ENCODE measurements at regions not wholly inside any gene's neighbourhood (a gene's known extent, or its start where the extent isn't known, plus 50 kb on each side); places are given as distances from the start of the nearest gene placed in this dataset.

- TF ChIP-seq CTCF (conservative IDR thresholded peaks at IDR 0.05; ENCODE audit: low read length) (no peak), EZH2phosphoT487 (IDR thresholded peaks at IDR 0.05; ENCODE audit: borderline replicate concordance) (no peak)
- no peak overlapping the region for H2AFZ ChIP-seq (ENCODE audit: low read length)
Observed at GRCh38 chr5:72013766-72014624, 93.3 kb upstream of the MAP1B start.

GRCh38 chr5:72015103-72015548, 92.1 kb upstream of the MAP1B start:
- Histone ChIP-seq H3F3A (ENCODE audit: low read depth) (no peaks in the 10 kb centered on the region), H3K27me3 (ENCODE audit: insufficient read depth, low read length, poor library complexity, severe bottlenecking) (no peaks in the 10 kb centered on the region), H3K4me3 (ENCODE audit: low read length, poor library complexity, severe bottlenecking) (no peak overlapping the region), H3K4me2 (ENCODE audit: low read depth, low read length, poor library complexity, severe bottlenecking) (no peak overlapping the region), H3K36me3 (ENCODE audit: insufficient read depth, low read length) (no peaks in the 10 kb centered on the region), H2AFZ (ENCODE audit: low read length) (peak overlapping the region; percentile 73), H4K20me1 (ENCODE audit: insufficient read depth, low read length, poor library complexity, severe bottlenecking) (no peaks in the 10 kb centered on the region), H3K9ac (ENCODE audit: low read depth, low read length, poor library complexity, severe bottlenecking) (no peak overlapping the region), H3K79me2 (ENCODE audit: insufficient read depth, low read length) (no peaks in the 10 kb centered on the region), H3K9me2 (replicated peaks; ENCODE audit: low read depth, low read length) (no peaks in the 10 kb centered on the region), H3K9me3 (ENCODE audit: insufficient read depth, low read depth, low read length) (no peaks in the 10 kb centered on the region; the same call in 1 of the 2 replicates), H3K4me1 (ENCODE audit: insufficient read depth, low read length, poor library complexity, severe bottlenecking) (no peaks in the 10 kb centered on the region)
- TF ChIP-seq CTCF (conservative IDR thresholded peaks at IDR 0.05; ENCODE audit: low read length) (no peak), EZH2phosphoT487 (IDR thresholded peaks at IDR 0.05; ENCODE audit: borderline replicate concordance) (no peak)

More at GRCh38 chr5:72013766-72014624, 93.3 kb upstream of the MAP1B start:
- Histone ChIP-seq H4K20me1 (ENCODE audit: insufficient read depth, low read length, poor library complexity, severe bottlenecking) (no peaks in the 10 kb centered on the region), H3K79me2 (ENCODE audit: insufficient read depth, low read length) (no peaks in the 10 kb centered on the region), H3K9me3 (ENCODE audit: insufficient read depth, low read depth, low read length) (no peaks in the 10 kb centered on the region; the same call in 1 of the 2 replicates), H3K27me3 (ENCODE audit: insufficient read depth, low read length, poor library complexity, severe bottlenecking) (no peaks in the 10 kb centered on the region), H3K4me1 (ENCODE audit: insufficient read depth, low read length, poor library complexity, severe bottlenecking) (no peaks in the 10 kb centered on the region), H3F3A (ENCODE audit: low read depth) (no peaks in the 10 kb centered on the region), H3K4me2 (ENCODE audit: low read depth, low read length, poor library complexity, severe bottlenecking) (no peak overlapping the region), H3K4me3 (ENCODE audit: low read length, poor library complexity, severe bottlenecking) (no peak overlapping the region), H3K9ac (ENCODE audit: low read depth, low read length, poor library complexity, severe bottlenecking) (no peak overlapping the region), H3K36me3 (ENCODE audit: insufficient read depth, low read length) (no peaks in the 10 kb centered on the region), H3K9me2 (replicated peaks; ENCODE audit: low read depth, low read length) (no peaks in the 10 kb centered on the region)

GRCh38 chr5:72018143-72018803, 89.0 kb upstream of the MAP1B start:
- no peak overlapping the region for H3K9ac ChIP-seq (ENCODE audit: low read depth, low read length, poor library complexity, severe bottlenecking)
- H3K9me2 ChIP-seq (replicated peaks; ENCODE audit: low read depth, low read length), result no peaks in the 10 kb centered on the region
- H3K79me2 ChIP-seq (ENCODE audit: insufficient read depth, low read length), result no peaks in the 10 kb centered on the region
- no peak overlapping the region; the same call in 1 of the 2 replicates for H2AFZ ChIP-seq (ENCODE audit: low read length)
- no peaks in the 10 kb centered on the region; the same call in 1 of the 2 replicates for H3K9me3 ChIP-seq (ENCODE audit: insufficient read depth, low read depth, low read length)
- no peaks in the 10 kb centered on the region for H3K36me3 ChIP-seq (ENCODE audit: insufficient read depth, low read length)
- no peaks in the 10 kb centered on the region for H3F3A ChIP-seq (ENCODE audit: low read depth)
- TF ChIP-seq CTCF (conservative IDR thresholded peaks at IDR 0.05; ENCODE audit: low read length) (peak; percentile 99), EZH2phosphoT487 (IDR thresholded peaks at IDR 0.05; ENCODE audit: borderline replicate concordance) (no peak)
- H3K27me3 ChIP-seq (ENCODE audit: insufficient read depth, low read length, poor library complexity, severe bottlenecking), result no peaks in the 10 kb centered on the region
- no peaks in the 10 kb centered on the region for H3K4me1 ChIP-seq (ENCODE audit: insufficient read depth, low read length, poor library complexity, severe bottlenecking)
- no peak overlapping the region for H3K4me3 ChIP-seq (ENCODE audit: low read length, poor library complexity, severe bottlenecking)
- no peak overlapping the region for H3K4me2 ChIP-seq (ENCODE audit: low read depth, low read length, poor library complexity, severe bottlenecking)
- no peaks in the 10 kb centered on the region for H4K20me1 ChIP-seq (ENCODE audit: insufficient read depth, low read length, poor library complexity, severe bottlenecking)

Data from Loucy (cell line).